ENCODE measurements at regions not wholly inside any gene's neighbourhood (a gene's known extent, or its start where the extent isn't known, plus 50 kb on each side); places are given as distances from the start of the nearest gene placed in this dataset.

DNA sequence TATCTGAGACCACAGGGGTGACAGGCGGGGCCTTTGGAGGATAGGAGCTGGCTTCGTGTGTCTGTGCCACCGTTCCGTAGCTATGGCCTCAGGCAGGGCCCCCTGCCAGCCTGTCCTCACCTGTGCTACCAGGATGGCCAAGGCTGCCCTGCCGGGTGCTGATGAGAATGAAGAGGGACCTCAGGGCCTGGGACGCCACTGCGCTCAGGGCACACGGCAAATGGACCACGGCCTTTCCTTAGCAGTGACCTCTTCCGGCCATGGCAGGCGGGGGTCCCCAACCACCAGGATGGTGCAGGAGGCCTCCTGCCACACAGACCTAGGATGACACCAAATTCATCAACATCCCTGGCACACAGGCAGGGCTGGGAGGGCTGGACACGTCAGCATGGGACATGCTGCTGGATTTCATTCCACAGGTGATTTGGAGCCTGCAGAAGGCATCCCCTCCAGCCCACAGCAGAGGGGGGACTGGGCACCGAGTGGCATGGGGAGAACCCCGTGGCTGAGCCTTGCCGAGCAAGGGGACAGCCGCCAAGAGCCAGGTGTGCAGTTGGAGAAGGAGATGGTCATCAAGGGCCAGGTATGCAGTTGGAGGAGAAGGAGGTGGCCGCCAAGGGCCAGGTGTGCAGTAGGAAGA, 1321.0 kb downstream of the BRD1 start:
- no peak for TF ChIP-seq CTCF (IDR thresholded peaks at IDR 0.05)
- no peak for TF ChIP-seq EP300 (IDR thresholded peaks at IDR 0.05)
